Astrocyte (in vitro differentiated cells and primary cell): ENCODE measurements at regions not wholly inside any gene's neighbourhood (a gene's known extent, or its start where the extent isn't known, plus 50 kb on each side); places are given as distances from the start of the nearest gene placed in this dataset.
A peak's percentile ranks its signal among the peaks of the same experiment; 100 is the strongest.
"Not testable (repeated sequence)": the region's sequence is repeated elsewhere in the genome, so short reads cannot be mapped to it uniquely, and the experiment has no call there.

Source experiments
- DNase-seq: peaks from one replicate; pipeline ENCODE4 v3.0.0-alpha.2; 2010; ENCODE audit warnings: low read depth
- FAIRE-seq: peaks from 2 replicates; lab custom pipeline; 2011; peaks lifted over from hg19 to GRCh38; lab: Jason Lieb, UNC
- H2AFZ ChIP-seq: 2 replicates; pipeline ENCODE4 v1.6.0; 2012; ENCODE audit warnings: low read depth, low read length, inconsistent platforms
- H3K27ac ChIP-seq: 2 replicates; pipeline ENCODE4 v1.5.1; 2011; ENCODE audit warnings: low read depth, low read length, inconsistent platforms
- H3K27me3 ChIP-seq: 2 replicates; pipeline ENCODE4 v1.6.0; 2011; ENCODE audit warnings: low read length, inconsistent platforms; ENCODE audit not compliant: insufficient read depth
- H3K36me3 ChIP-seq: 2 replicates; pipeline ENCODE4 v1.5.1; 2011; ENCODE audit warnings: low read length, inconsistent platforms; ENCODE audit not compliant: insufficient read depth
- H3K4me1 ChIP-seq: 2 replicates; pipeline ENCODE4 v1.5.1; 2011; ENCODE audit warnings: low read length, inconsistent platforms; ENCODE audit not compliant: insufficient read depth
- H3K4me2 ChIP-seq: 2 replicates; pipeline ENCODE4 v1.6.0; 2012; ENCODE audit warnings: low read length, inconsistent platforms
- H3K4me3 ChIP-seq: 2 replicates; pipeline ENCODE4 v1.5.1; 2011; ENCODE audit warnings: low read depth, mild to moderate bottlenecking, low read length, inconsistent platforms; ENCODE audit not compliant: insufficient read depth
- H3K79me2 ChIP-seq: 2 replicates; pipeline ENCODE4 v1.6.0; 2012; ENCODE audit warnings: mild to moderate bottlenecking, low read length, inconsistent platforms; ENCODE audit not compliant: insufficient read depth
- H3K9ac ChIP-seq: 2 replicates; pipeline ENCODE4 v1.6.0; 2012; ENCODE audit warnings: mild to moderate bottlenecking, low read length, inconsistent platforms
- H3K9me3 ChIP-seq: 2 replicates; pipeline ENCODE4 v1.5.1; 2012; ENCODE audit warnings: low read depth, mild to moderate bottlenecking, low read length, inconsistent platforms; ENCODE audit not compliant: insufficient read depth
- H4K20me1 ChIP-seq: 2 replicates; pipeline ENCODE4 v1.6.0; 2012; ENCODE audit warnings: low read length, inconsistent platforms; ENCODE audit not compliant: insufficient read depth
- H3K27ac Mint-ChIP-seq: one replicate; pipeline ENCODE4 v1.8.0; 2021; ENCODE audit warnings: mild to moderate bottlenecking, mixed read lengths; ENCODE audit not compliant: unreplicated experiment
- H3K27me3 Mint-ChIP-seq: one replicate; pipeline ENCODE4 v1.8.0; 2021; ENCODE audit warnings: low read depth, mixed read lengths; ENCODE audit not compliant: unreplicated experiment
- H3K36me3 Mint-ChIP-seq: one replicate; pipeline ENCODE4 v1.8.0; 2021; ENCODE audit warnings: low read depth, mixed read lengths; ENCODE audit not compliant: unreplicated experiment
- H3K4me1 Mint-ChIP-seq: one replicate; pipeline ENCODE4 v1.8.0; 2021; ENCODE audit warnings: low read depth, mixed read lengths; ENCODE audit not compliant: unreplicated experiment
- H3K4me3 Mint-ChIP-seq: one replicate; pipeline ENCODE4 v1.8.0; 2021; ENCODE audit warnings: mild to moderate bottlenecking, moderate library complexity, mixed read lengths; ENCODE audit not compliant: unreplicated experiment
- H3K9me3 Mint-ChIP-seq: one replicate; pipeline ENCODE4 v1.8.0; 2021; ENCODE audit warnings: mild to moderate bottlenecking, mixed read lengths; ENCODE audit not compliant: unreplicated experiment
- CTCF ChIP-seq: IDR thresholded peaks from 2 replicates; pipeline ENCODE4 v1.5.1; 2011; ENCODE audit warnings: low read depth, mild to moderate bottlenecking, inconsistent platforms, low read length, moderate library complexity; ENCODE audit not compliant: insufficient read depth
- EZH2 ChIP-seq: IDR thresholded peaks from 2 replicates; pipeline ENCODE4 v1.6.1; 2012; ENCODE audit warnings: mild to moderate bottlenecking, low read length, inconsistent platforms; ENCODE audit not compliant: insufficient read depth

- H3K9ac ChIP-seq: no peak overlapping the region
- DNase-seq (no peak), FAIRE-seq (no peak)
- no peak for TF ChIP-seq EZH2
- no peak for TF ChIP-seq CTCF
- no peaks in the 10 kb centered on the region for H3K4me1 ChIP-seq
- H3K79me2 ChIP-seq: no peaks in the 10 kb centered on the region
- H3K4me2 ChIP-seq: no peak overlapping the region
- H3K4me3 ChIP-seq: no peak overlapping the region
- H3K27me3 Mint-ChIP-seq: no peaks in the 10 kb centered on the region
- H4K20me1 ChIP-seq: no peaks in the 10 kb centered on the region
- H3K4me1 Mint-ChIP-seq: no peaks in the 10 kb centered on the region
- no peak overlapping the region for H2AFZ ChIP-seq
- H3K9me3 Mint-ChIP-seq: no peaks in the 10 kb centered on the region
- no peaks in the 10 kb centered on the region for H3K27me3 ChIP-seq
- H3K27ac Mint-ChIP-seq: no peak overlapping the region
- H3K27ac ChIP-seq: no peak overlapping the region
- no peak overlapping the region for H3K4me3 Mint-ChIP-seq
- no peaks in the 10 kb centered on the region for H3K9me3 ChIP-seq
- no peaks in the 10 kb centered on the region for H3K36me3 ChIP-seq
- H3K36me3 Mint-ChIP-seq: no peaks in the 10 kb centered on the region
These were observed 1588.1 kb upstream of the B3GALT2 start for GRCh38 chr1:194774535-194774934.

- Mint-ChIP-seq H3K36me3 (no peaks in the 10 kb centered on the region), H3K4me1 (no peaks in the 10 kb centered on the region), H3K9me3 (peaks cover 4% of the 10 kb centered on the region), H3K27ac (no peak overlapping the region), H3K27me3 (no peaks in the 10 kb centered on the region), H3K4me3 (no peak overlapping the region)
- Histone ChIP-seq H3K27ac (no peak overlapping the region), H2AFZ (no peak overlapping the region), H3K9me3 (no peaks in the 10 kb centered on the region), H3K9ac (no peak overlapping the region), H3K79me2 (no peaks in the 10 kb centered on the region), H3K4me3 (no peak overlapping the region), H3K4me2 (no peak overlapping the region), H3K27me3 (no peaks in the 10 kb centered on the region), H4K20me1 (no peaks in the 10 kb centered on the region), H3K4me1 (no peaks in the 10 kb centered on the region), H3K36me3 (no peaks in the 10 kb centered on the region)
- TF ChIP-seq CTCF (no peak), EZH2 (no peak)
- DNase-seq: peak; percentile 9
- FAIRE-seq: no peak
These were observed 1569.0 kb upstream of the B3GALT2 start for GRCh38 chr1:194755241-194755994.

GRCh38 chr1:194738843-194739242, 1552.4 kb upstream of the B3GALT2 start:
- H3K9me3 ChIP-seq, H3K4me3 ChIP-seq, H3K36me3 Mint-ChIP-seq, H3K27ac Mint-ChIP-seq, H3K9ac ChIP-seq, H3K27me3 Mint-ChIP-seq, FAIRE-seq, H3K4me3 Mint-ChIP-seq, H3K4me2 ChIP-seq, H3K4me1 Mint-ChIP-seq, H4K20me1 ChIP-seq, H2AFZ ChIP-seq, H3K36me3 ChIP-seq, H3K27me3 ChIP-seq, DNase-seq, H3K4me1 ChIP-seq, H3K27ac ChIP-seq, H3K9me3 Mint-ChIP-seq, H3K79me2 ChIP-seq: not testable (repeated sequence)
